Neural cell (in vitro differentiated cells): ENCODE measurements at regions not wholly inside any gene's neighbourhood (a gene's known extent, or its start where the extent isn't known, plus 50 kb on each side); places are given as distances from the start of the nearest gene placed in this dataset.

Experiments used
- H2AFZ ChIP-seq: fragments of 200-600, 300-800 bp; sonication (generic), shearing (Covaris generic); 2 replicates; pipeline ENCODE4 v1.6.0; 2014; ENCODE audit warnings: low read depth, mild to moderate bottlenecking, antibody characterized with exemption, low read length, moderate library complexity
- H3F3A ChIP-seq: fragments of 200-600 bp; shearing (Covaris generic); 2 replicates; pipeline ENCODE4 v1.6.1; 2016; ENCODE audit warnings: mild to moderate bottlenecking, moderate library complexity, mixed read lengths, antibody characterized with exemption, low read length; ENCODE audit not compliant: insufficient read depth, poor library complexity, severe bottlenecking
- H3K27ac ChIP-seq: fragments of 200-600, 300-800 bp; sonication (generic), shearing (Covaris generic); 2 replicates; pipeline ENCODE4 v1.5.1; 2014; ENCODE audit warnings: mild to moderate bottlenecking, low read length, moderate library complexity
- H3K27me3 ChIP-seq: fragments of 300-800, 200-600 bp; sonication (generic), shearing (Covaris generic); 2 replicates; pipeline ENCODE4 v1.6.0; 2014; ENCODE audit warnings: mild to moderate bottlenecking, low read depth, low read length, moderate library complexity; ENCODE audit not compliant: insufficient read depth
- H3K36me3 ChIP-seq: fragments of 300-800, 200-600 bp; sonication (generic), shearing (Covaris generic); 2 replicates; pipeline ENCODE4 v1.5.1; 2014; ENCODE audit warnings: mild to moderate bottlenecking, antibody characterized with exemption, low read length, moderate library complexity; ENCODE audit not compliant: insufficient read depth
- H3K4me2 ChIP-seq: fragments of 300-800, 200-600 bp; sonication (generic), shearing (Covaris generic); 2 replicates; pipeline ENCODE4 v1.6.0; 2014; ENCODE audit warnings: mild to moderate bottlenecking, low read length
- H3K4me3 ChIP-seq: fragments of 300-800, 200-600 bp; sonication (generic), shearing (Covaris generic); 2 replicates; pipeline ENCODE4 v1.5.1; 2014; ENCODE audit warnings: mild to moderate bottlenecking, low read length, moderate library complexity
- H3K79me2 ChIP-seq: fragments of 200-600 bp; shearing (Covaris generic); replicated peaks from 2 replicates; pipeline ENCODE4 v1.6.0; 2014; ENCODE audit warnings: mild to moderate bottlenecking, low read length, moderate library complexity; ENCODE audit not compliant: insufficient read depth
- H3K9ac ChIP-seq: fragments of 300-800, 200-600 bp; sonication (generic), shearing (Covaris generic); 2 replicates; pipeline ENCODE4 v1.6.1; 2016; ENCODE audit warnings: mild to moderate bottlenecking, low read length, mixed read lengths
- H3K9me2 ChIP-seq: fragments of 200-600 bp; shearing (Covaris generic); 2 replicates; pipeline ENCODE4 v1.6.1; 2016; ENCODE audit warnings: mild to moderate bottlenecking, low read length, mixed read lengths; ENCODE audit not compliant: insufficient read depth
- H3K9me3 ChIP-seq: fragments of 200-600, 300-800 bp; sonication (generic), shearing (Covaris generic); 2 replicates; pipeline ENCODE4 v1.6.1; 2016; ENCODE audit warnings: mild to moderate bottlenecking, mixed run types, low read length, moderate library complexity, mixed read lengths
- H4K20me1 ChIP-seq: fragments of 200-600 bp; shearing (Covaris generic); 2 replicates; pipeline ENCODE4 v1.6.1; 2016; ENCODE audit warnings: mild to moderate bottlenecking, mixed run types; ENCODE audit not compliant: insufficient read depth
- CTCF ChIP-seq: fragments of 450-650 bp; IDR thresholded peaks from 2 replicates; pipeline ENCODE4 v1.5.1; 2014; ENCODE audit warnings: antibody characterized with exemption, mild to moderate bottlenecking, moderate library complexity; ENCODE audit not compliant: poor library complexity, severe bottlenecking
- EP300 ChIP-seq: fragments of 450-650 bp; conservative IDR thresholded peaks from 2 replicates; pipeline ENCODE4 v1.6.1; 2014; ENCODE audit warnings: antibody characterized with exemption, mild to moderate bottlenecking, moderate library complexity; ENCODE audit not compliant: poor library complexity, severe bottlenecking
- EZH2 ChIP-seq: fragments of 200-600, 300-800 bp; shearing (Covaris generic), sonication (generic); IDR thresholded peaks from 2 replicates; pipeline ENCODE4 v1.6.1; 2014; ENCODE audit warnings: antibody characterized with exemption, low read length, borderline replicate concordance, mild to moderate bottlenecking; ENCODE audit not compliant: insufficient read depth, poor library complexity, severe bottlenecking
- MXI1 ChIP-seq: fragments of 450-650 bp; conservative IDR thresholded peaks from 2 replicates; pipeline ENCODE4 v1.6.1; 2014; ENCODE audit warnings: antibody characterized with exemption, mild to moderate bottlenecking; ENCODE audit not compliant: poor library complexity, severe bottlenecking
- POLR2AphosphoS5 ChIP-seq: IDR thresholded peaks from 2 replicates; pipeline ENCODE4 v1.6.1; 2012
- RAD21 ChIP-seq: fragments of 450-650 bp; conservative IDR thresholded peaks from 2 replicates; pipeline ENCODE4 v1.6.1; 2014; ENCODE audit warnings: antibody characterized with exemption, mild to moderate bottlenecking, moderate library complexity
- REST ChIP-seq: IDR thresholded peaks from 2 replicates; pipeline ENCODE4 v1.6.1; 2012; ENCODE audit warnings: borderline replicate concordance
- SMC3 ChIP-seq: fragments of 450-650 bp; conservative IDR thresholded peaks from 2 replicates; pipeline ENCODE4 v1.6.1; 2014; ENCODE audit warnings: antibody characterized with exemption, mild to moderate bottlenecking, moderate library complexity; ENCODE audit not compliant: poor library complexity
- TAF1 ChIP-seq: IDR thresholded peaks from 2 replicates; pipeline ENCODE4 v1.6.1; 2012; ENCODE audit warnings: low read depth

DNA sequence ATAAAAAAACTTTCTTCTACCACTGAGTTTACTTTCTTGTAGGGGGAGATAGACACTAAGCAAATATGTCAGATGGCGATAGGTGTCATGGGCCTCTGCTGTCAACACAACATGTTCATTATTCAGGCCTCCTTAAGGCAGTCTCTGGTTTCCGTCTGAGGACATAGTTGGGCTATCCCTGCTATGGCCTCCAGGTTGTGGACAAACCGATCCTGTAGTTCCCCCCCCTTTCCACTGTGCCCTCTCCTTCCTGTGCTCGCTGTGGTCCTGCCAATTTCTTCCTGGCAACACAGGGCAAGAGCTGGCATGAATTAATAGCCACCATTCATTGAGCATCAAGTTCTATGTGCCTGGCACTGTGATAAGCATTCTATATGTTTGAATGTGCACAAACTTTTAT is 81.0 kb upstream of the HS3ST2 start:
- Histone ChIP-seq H3K36me3 (no peaks in the 10 kb centered on the region), H3K9me2 (no peaks in the 10 kb centered on the region), H3K79me2 (no peaks in the 10 kb centered on the region), H2AFZ (no peak overlapping the region), H3K9ac (no peak overlapping the region), H3K9me3 (no peaks in the 10 kb centered on the region), H3F3A (no peaks in the 10 kb centered on the region), H3K4me2 (no peak overlapping the region), H3K4me3 (no peak overlapping the region), H4K20me1 (no peaks in the 10 kb centered on the region), H3K27me3 (no peaks in the 10 kb centered on the region), H3K27ac (no peak overlapping the region)
- no peak for TF ChIP-seq SMC3
- TF ChIP-seq EZH2: no peak
- TF ChIP-seq REST: no peak
- TF ChIP-seq MXI1: no peak
- no peak for TF ChIP-seq CTCF
- TF ChIP-seq TAF1: no peak
- no peak for TF ChIP-seq EP300
- no peak for TF ChIP-seq RAD21
- TF ChIP-seq POLR2AphosphoS5: no peak

DNA sequence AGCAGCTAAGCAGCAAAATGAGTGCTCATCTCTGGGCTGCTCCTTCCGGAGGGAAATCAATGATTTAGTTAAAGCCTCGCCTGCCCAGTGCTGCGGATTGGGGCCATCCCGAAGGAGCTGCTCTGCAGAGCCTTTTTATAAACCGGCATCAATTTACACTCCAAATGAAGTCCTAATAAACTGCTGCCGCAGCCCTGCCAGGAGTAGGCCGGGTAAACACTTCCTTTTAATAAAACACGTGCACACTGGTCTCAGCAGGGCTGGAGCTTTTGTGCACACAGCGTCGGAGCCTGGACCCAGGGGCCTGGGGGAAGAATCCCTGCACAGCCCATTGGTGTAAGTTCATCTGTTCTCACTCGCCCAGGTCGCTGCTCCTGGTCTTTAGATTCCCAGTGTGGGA is 79.6 kb upstream of the HS3ST2 start:
- no peak overlapping the region for H3K4me2 ChIP-seq
- no peaks in the 10 kb centered on the region for H3K27me3 ChIP-seq
- no peak overlapping the region for H3K4me3 ChIP-seq
- no peak overlapping the region for H3K9ac ChIP-seq
- H3F3A ChIP-seq: no peaks in the 10 kb centered on the region
- no peaks in the 10 kb centered on the region for H3K9me3 ChIP-seq
- TF ChIP-seq MXI1 (no peak), CTCF (no peak), POLR2AphosphoS5 (no peak), RAD21 (no peak), EP300 (no peak), TAF1 (no peak), SMC3 (no peak), REST (no peak), EZH2 (no peak)
- no peaks in the 10 kb centered on the region for H3K36me3 ChIP-seq
- H3K79me2 ChIP-seq: no peaks in the 10 kb centered on the region
- H4K20me1 ChIP-seq: no peaks in the 10 kb centered on the region
- H2AFZ ChIP-seq: no peak overlapping the region
- H3K27ac ChIP-seq: no peak overlapping the region
- H3K9me2 ChIP-seq: no peaks in the 10 kb centered on the region
